HCT116 (cell line): ENCODE measurements at regions not wholly inside any gene's neighbourhood (a gene's known extent, or its start where the extent isn't known, plus 50 kb on each side); places are given as distances from the start of the nearest gene placed in this dataset.

Experiments used
- ATAC-seq: fragments of 200-7000 bp; cut with Tn5 transposase; 2 replicates; pipeline ENCODE4 v1.9.1; 2020; ENCODE audit warnings: mild to moderate bottlenecking, moderate library complexity
- BruUV-seq: library from RNA; stranded (reverse); fragments of 400-500 nt; replicated peaks from 2 replicates; lab custom pipeline; 2021; lab: Mats Ljungman, UMichigan
- CTCF ChIA-PET: fragments of 300-600 bp; sonication (Branson Sonifier 250); formaldehyde crosslinking; loops from one replicate; lab custom pipeline; 2021; ENCODE audit warnings: antibody characterized with exemption; lab: Charles Lee
- POLR2A ChIA-PET: fragments of 300-600, 350-600 bp; sonication (Branson Sonifier 250); formaldehyde crosslinking; loops from one replicate; lab custom pipeline; 2021; ENCODE audit warnings: antibody characterized with exemption; lab: Charles Lee
- RAD21 ChIA-PET, 2 experiments: fragments of 300-600 bp; sonication (Branson Sonifier 250); formaldehyde crosslinking; loops; one replicate each; lab custom pipeline; 2023; ENCODE audit warnings: low total read pairs in 2 of 2; ENCODE audit not compliant: uncharacterized antibody in 2 of 2, unreplicated experiment in 2 of 2, low non-redundant PET in 1 of 2; lab: Charles Lee
- DNase-seq: peaks from one replicate; pipeline ENCODE4 v3.0.0-alpha.2; 2010; ENCODE audit warnings: low read depth, low spot score
- H2AFZ ChIP-seq: fragments of 200-600 bp; shearing (Covaris generic), sonication (generic); 2 replicates; pipeline ENCODE4 v1.6.1; 2017; ENCODE audit warnings: low read depth, mixed run types, mixed read lengths, antibody characterized with exemption, low read length; ENCODE audit not compliant: poor library complexity, severe bottlenecking
- H3K27ac ChIP-seq: 2 replicates; pipeline ENCODE4 v1.5.1; 2012; ENCODE audit warnings: low read depth, low read length
- H3K27me3 ChIP-seq: fragments of 200-600 bp; sonication (generic); 2 replicates; pipeline ENCODE4 v1.6.1; 2016; ENCODE audit warnings: mixed run types, low read length, mixed read lengths; ENCODE audit not compliant: insufficient read depth
- H3K36me3 ChIP-seq, 2 experiments: fragments of 200-500 bp in 1 of 2; fragments of 200-600 bp in 1 of 2; sonication (Bioruptor generic) in 1 of 2; sonication (generic) in 1 of 2; 2 replicates each; pipeline versions ENCODE4 v1.5.1 to v1.6.1; 2014 to 2016; ENCODE audit warnings: low read length in 2 of 2, inconsistent platforms in 1 of 2, mixed read lengths in 1 of 2, mixed run types in 1 of 2; ENCODE audit not compliant: insufficient read depth in 2 of 2, control insufficient read depth in 1 of 2
- H3K4me1 ChIP-seq, 2 experiments: fragments of 200-600 bp in 1 of 2; sonication (generic) in 1 of 2; 2 replicates each; pipeline versions ENCODE4 v1.5.1 to v1.6.1; 2012 to 2017; ENCODE audit warnings: low read length in 2 of 2, inconsistent platforms in 1 of 2, mild to moderate bottlenecking in 1 of 2, mixed read lengths in 1 of 2, mixed run types in 1 of 2, moderate library complexity in 1 of 2; ENCODE audit not compliant: insufficient read depth in 2 of 2, control insufficient read depth in 1 of 2
- H3K4me2 ChIP-seq: fragments of 200-600 bp; sonication (generic); 2 replicates; pipeline ENCODE4 v1.6.1; 2017; ENCODE audit warnings: mixed run types, low read length, mixed read lengths
- H3K4me3 ChIP-seq, 2 experiments: fragments of 200-600 bp in 1 of 2; sonication (generic) in 1 of 2; replicated peaks in 1 of 2; 2 replicates each; pipeline ENCODE4 v1.5.1; 2011 to 2016; ENCODE audit warnings: low read length in 2 of 2, control low read depth in 1 of 2, low read depth in 1 of 2, mild to moderate bottlenecking in 1 of 2, mixed read lengths in 1 of 2, mixed run types in 1 of 2
- H3K79me2 ChIP-seq: fragments of 200-600 bp; sonication (generic); 2 replicates; pipeline ENCODE4 v1.6.1; 2017; ENCODE audit warnings: mild to moderate bottlenecking, mixed run types, low read length, moderate library complexity, mixed read lengths; ENCODE audit not compliant: insufficient read depth
- H3K9ac ChIP-seq: fragments of 200-600 bp; sonication (generic); 2 replicates; pipeline ENCODE4 v1.6.1; 2016; ENCODE audit warnings: low read length, mixed read lengths
- H3K9me2 ChIP-seq: fragments of 200-600 bp; sonication (generic), shearing (Covaris generic); 2 replicates; pipeline ENCODE4 v1.6.1; 2017; ENCODE audit warnings: mixed run types, mild to moderate bottlenecking, moderate library complexity; ENCODE audit not compliant: insufficient read depth
- H3K9me3 ChIP-seq, 2 experiments: fragments of 200-500 bp in 1 of 2; fragments of 200-600 bp in 1 of 2; sonication (Bioruptor generic) in 1 of 2; sonication (generic) in 1 of 2; 2 replicates each; pipeline ENCODE4 v1.6.1; 2014 to 2017; ENCODE audit warnings: low read length in 2 of 2, mixed read lengths in 2 of 2, inconsistent platforms in 1 of 2, low read depth in 1 of 2, mild to moderate bottlenecking in 1 of 2, mixed run types in 1 of 2, moderate library complexity in 1 of 2; ENCODE audit not compliant: control insufficient read depth in 1 of 2, insufficient read depth in 1 of 2
- H4K20me1 ChIP-seq: fragments of 200-600 bp; sonication (generic), shearing (Covaris generic); 2 replicates; pipeline ENCODE4 v1.6.1; 2017; ENCODE audit warnings: mixed run types, mild to moderate bottlenecking, moderate library complexity; ENCODE audit not compliant: insufficient read depth
- CBX3 ChIP-seq: IDR thresholded peaks from 2 replicates; pipeline ENCODE4 v1.6.1; 2012; ENCODE audit warnings: low read depth
- ELF1 ChIP-seq: IDR thresholded peaks from 2 replicates; pipeline ENCODE4 v1.6.1; 2012; ENCODE audit warnings: low read depth, borderline replicate concordance
- FOSL1 ChIP-seq: IDR thresholded peaks from 2 replicates; pipeline ENCODE4 v1.6.1; 2012; ENCODE audit warnings: low read depth
- JUND ChIP-seq: IDR thresholded peaks from 2 replicates; pipeline ENCODE4 v1.6.1; 2012
- POLR2A ChIP-seq: IDR thresholded peaks from 2 replicates; pipeline ENCODE4 v1.7.0; 2011; ENCODE audit warnings: borderline replicate concordance; ENCODE audit not compliant: insufficient read depth, insufficient read length; ENCODE audit errors: extremely low read depth
- TCF7L2 ChIP-seq: IDR thresholded peaks from 2 replicates; pipeline ENCODE4 v1.7.0; 2011; ENCODE audit warnings: borderline replicate concordance, inconsistent platforms; ENCODE audit not compliant: insufficient read depth, insufficient read length; ENCODE audit errors: extremely low read depth
- ZFX ChIP-seq: fragments of 450-650 bp; IDR thresholded peaks from 2 replicates; pipeline ENCODE4 v1.6.1; 2017
- intact Hi-C: fragments of 100-400 bp; cut with micrococcal nuclease; formaldehyde crosslinking; loops from 2 replicates; pipeline ENCODE4 v1.10.0; 2022
- TF ChIP-seq, protein P1 (sequence below): IDR thresholded peaks from 2 replicates; pipeline ENCODE4 v1.6.1; 2012; ENCODE audit warnings: low read depth
- TF ChIP-seq, protein P2 (sequence below): IDR thresholded peaks from 2 replicates; pipeline ENCODE4 v1.6.1; 2012

DNA sequence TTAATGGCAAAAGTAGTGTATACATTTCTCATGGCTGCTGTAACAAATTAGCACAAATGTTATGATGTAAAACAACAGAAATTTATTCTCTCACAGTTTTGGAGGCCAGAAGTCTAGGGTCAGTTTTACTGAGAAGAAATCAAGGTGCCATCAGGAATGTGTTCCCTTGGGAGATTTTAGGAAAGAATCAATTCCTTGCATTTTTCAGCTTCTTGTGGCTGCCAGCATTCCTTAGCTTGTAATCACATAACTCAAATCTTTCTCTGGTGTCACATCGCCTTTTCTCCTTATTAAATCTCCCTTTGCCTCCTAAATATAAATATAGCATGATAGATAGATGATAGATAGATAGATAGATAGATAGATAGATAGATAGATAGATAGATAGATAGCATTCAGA lies 307.0 kb upstream of the REG3G start (continued):
- TF ChIP-seq, protein P1, sequence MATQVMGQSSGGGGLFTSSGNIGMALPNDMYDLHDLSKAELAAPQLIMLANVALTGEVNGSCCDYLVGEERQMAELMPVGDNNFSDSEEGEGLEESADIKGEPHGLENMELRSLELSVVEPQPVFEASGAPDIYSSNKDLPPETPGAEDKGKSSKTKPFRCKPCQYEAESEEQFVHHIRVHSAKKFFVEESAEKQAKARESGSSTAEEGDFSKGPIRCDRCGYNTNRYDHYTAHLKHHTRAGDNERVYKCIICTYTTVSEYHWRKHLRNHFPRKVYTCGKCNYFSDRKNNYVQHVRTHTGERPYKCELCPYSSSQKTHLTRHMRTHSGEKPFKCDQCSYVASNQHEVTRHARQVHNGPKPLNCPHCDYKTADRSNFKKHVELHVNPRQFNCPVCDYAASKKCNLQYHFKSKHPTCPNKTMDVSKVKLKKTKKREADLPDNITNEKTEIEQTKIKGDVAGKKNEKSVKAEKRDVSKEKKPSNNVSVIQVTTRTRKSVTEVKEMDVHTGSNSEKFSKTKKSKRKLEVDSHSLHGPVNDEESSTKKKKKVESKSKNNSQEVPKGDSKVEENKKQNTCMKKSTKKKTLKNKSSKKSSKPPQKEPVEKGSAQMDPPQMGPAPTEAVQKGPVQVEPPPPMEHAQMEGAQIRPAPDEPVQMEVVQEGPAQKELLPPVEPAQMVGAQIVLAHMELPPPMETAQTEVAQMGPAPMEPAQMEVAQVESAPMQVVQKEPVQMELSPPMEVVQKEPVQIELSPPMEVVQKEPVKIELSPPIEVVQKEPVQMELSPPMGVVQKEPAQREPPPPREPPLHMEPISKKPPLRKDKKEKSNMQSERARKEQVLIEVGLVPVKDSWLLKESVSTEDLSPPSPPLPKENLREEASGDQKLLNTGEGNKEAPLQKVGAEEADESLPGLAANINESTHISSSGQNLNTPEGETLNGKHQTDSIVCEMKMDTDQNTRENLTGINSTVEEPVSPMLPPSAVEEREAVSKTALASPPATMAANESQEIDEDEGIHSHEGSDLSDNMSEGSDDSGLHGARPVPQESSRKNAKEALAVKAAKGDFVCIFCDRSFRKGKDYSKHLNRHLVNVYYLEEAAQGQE = no peak
- no peak for TF ChIP-seq JUND
- no peak for TF ChIP-seq FOSL1
- no peak for TF ChIP-seq TCF7L2
- TF ChIP-seq CBX3 = no peak

DNA sequence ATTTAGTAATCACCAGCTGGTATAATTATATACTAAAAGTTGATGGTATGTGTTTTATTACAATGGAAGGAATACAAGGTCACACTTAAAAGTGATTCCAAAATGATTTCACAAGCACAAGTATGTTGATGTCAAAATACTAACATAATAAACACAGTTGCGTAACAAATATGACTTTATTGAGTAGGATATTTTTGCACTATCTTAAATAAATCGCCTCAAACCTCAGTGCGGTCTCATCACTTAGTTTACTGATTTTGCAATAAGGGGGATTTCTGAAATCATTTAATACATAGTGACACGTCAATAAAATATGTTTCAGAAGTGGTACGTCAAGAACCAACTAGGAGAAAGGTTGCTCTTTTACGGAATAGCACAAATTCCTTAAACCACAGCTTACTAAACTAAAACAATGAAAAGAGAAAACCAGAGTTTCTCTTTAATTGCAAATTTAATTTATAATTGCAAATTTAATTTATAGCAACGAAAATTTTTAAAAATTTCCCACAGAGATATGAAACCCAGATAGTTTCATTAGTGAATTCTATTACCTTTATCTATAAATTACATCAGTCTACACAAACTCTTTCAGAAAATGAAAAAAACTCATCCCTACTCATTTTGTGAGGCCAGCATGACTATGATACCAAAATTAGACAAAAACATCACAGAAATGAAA lies 304.0 kb upstream of the REG3G start:
- no peak overlapping the region for H3K4me3 ChIP-seq
- DNase-seq (no peak), ATAC-seq (no peak)
- no peaks in the 10 kb centered on the region for H3K36me3 ChIP-seq
- POLR2A ChIA-PET = no interaction called here
- CTCF ChIA-PET = no interaction called here
- H3K9me2 ChIP-seq = no peaks in the 10 kb centered on the region
- no peaks in the 10 kb centered on the region for H3K4me1 ChIP-seq
- H3K9ac ChIP-seq = no peak overlapping the region
- TF ChIP-seq TCF7L2 = no peak
- TF ChIP-seq ELF1 = no peak
- TF ChIP-seq POLR2A = no peak
- TF ChIP-seq ZFX = no peak
- TF ChIP-seq, protein P2, sequence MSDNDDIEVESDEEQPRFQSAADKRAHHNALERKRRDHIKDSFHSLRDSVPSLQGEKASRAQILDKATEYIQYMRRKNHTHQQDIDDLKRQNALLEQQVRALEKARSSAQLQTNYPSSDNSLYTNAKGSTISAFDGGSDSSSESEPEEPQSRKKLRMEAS = no peak
- intact Hi-C loops = no loop called here
- no peak overlapping the region for H3K27ac ChIP-seq
- H3K4me2 ChIP-seq = no peak overlapping the region
- H3K27me3 ChIP-seq = no peaks in the 10 kb centered on the region
- no peak overlapping the region for H2AFZ ChIP-seq
- RAD21 ChIA-PET = no interaction called here
- BruUV-seq = no TSS peak
- no peaks in the 10 kb centered on the region for H3K79me2 ChIP-seq
- H4K20me1 ChIP-seq = no peaks in the 10 kb centered on the region
- peaks cover 4 to 7% of the 10 kb centered on the region in 2 experiments; a peak in 2 of 4 replicates for H3K9me3 ChIP-seq
